Activated CD8-positive, alpha-beta memory T cell treated with anti-CD3 and anti-CD28 coated beads, Interleukin-2, amount 50 U/mL, for 48 hours (primary cell): ENCODE measurements at regions not wholly inside any gene's neighbourhood (a gene's known extent, or its start where the extent isn't known, plus 50 kb on each side); places are given as distances from the start of the nearest gene placed in this dataset.
A peak's percentile ranks its signal among the peaks of the same experiment; 100 is the strongest.

Source experiments
- DNase-seq: peaks from one replicate; pipeline ENCODE4 v3.0.0-alpha.2; 2020

DNA sequence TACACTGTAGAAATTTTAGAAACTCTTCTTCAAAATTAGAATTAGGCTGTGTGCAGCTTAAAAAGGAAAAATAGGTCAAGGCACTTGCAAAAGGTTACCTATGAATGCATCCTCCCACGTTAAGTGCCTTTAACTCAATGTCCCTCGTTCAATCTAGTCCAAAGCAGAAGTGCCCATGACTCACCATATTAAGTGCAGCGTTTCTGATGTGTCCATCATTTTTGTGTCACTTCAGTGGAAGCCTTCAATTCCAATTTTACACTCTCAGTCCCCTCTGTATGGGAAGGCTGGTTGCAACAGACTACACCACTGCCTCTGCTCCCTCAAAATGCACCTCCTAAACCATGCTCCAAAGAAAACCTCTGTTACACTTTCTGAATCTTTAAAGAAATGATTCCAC lies 53.4 kb downstream of the FOXB1 start:
- no peak for DNase-seq

DNA sequence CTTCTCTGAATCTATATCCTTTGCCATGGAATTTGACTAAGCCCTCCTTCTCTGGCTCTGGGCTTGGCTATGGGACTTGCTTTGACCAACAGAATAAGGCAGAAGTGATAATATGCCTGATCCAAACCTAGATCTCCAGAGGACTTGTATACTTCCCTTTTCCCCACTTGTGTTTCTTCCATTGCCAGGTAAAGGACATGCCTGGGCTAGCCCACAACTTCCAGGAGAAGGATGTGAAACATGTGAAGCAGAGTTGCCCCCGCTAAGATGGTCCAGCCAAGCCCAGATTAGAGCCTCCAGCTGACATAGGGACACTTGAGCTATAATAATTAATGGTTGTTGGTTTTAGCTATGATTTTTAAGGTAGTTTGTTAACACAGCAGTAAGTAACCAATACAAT lies 55.1 kb downstream of the FOXB1 start:
- DNase-seq, result no peak

DNA sequence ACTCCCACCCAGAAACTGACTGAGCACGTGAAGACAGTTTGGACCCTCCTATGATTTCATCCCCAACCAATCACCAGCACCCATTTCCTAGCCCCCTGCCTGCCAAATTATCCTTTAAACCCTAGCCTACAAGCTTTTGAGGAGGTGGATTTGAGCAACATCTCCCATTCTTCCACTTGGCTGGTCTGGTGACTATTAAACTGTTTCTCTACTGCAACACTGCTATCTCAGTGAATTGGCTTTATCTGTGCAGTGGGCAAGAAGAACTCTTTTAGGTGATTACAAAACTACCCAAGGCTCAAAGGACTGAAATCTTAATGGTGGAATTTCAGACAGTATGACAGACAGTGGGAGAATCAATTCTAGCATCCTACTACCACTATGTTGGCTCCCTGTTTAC lies 57.6 kb downstream of the FOXB1 start:
- no peak for DNase-seq

DNA sequence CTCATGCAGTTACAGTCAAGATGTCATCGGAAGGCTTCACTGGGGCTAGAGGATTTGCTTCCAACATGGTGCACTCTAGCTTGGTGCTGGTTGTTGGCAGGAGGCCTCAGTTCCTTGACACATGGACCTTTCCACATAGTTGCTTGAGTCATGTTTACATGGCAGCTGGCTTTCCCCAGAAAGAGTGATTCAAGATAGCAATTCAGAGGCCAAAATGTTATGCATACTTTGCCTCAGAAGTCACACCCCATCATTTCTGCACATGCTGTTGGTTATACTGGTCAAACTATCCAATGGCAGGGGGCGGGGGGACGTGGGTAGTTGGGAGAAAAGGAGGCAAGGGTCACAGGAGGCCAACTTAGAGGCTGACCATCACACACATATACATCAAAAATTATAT lies 58.7 kb downstream of the FOXB1 start:
- DNase-seq, result no peak

DNA sequence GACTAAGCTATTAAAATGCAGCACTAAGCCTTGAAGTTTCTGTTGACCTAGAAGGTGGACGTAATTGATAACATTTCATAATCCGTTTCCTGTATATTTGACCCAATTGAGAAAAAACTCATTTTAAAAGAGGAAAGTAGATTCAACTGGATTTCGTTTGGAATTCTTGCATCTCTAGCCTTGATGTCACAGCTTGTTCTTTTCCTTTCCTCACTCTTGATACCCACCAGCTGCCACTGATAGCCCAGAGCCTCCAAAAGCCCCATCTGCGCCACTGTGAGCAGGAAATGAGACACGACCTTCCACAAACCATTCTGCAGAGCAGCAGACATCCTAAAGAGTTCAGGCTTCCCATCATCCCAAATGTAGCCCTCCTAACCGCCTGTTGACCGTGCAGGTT lies 61.8 kb downstream of the FOXB1 start:
- no peak for DNase-seq

DNA sequence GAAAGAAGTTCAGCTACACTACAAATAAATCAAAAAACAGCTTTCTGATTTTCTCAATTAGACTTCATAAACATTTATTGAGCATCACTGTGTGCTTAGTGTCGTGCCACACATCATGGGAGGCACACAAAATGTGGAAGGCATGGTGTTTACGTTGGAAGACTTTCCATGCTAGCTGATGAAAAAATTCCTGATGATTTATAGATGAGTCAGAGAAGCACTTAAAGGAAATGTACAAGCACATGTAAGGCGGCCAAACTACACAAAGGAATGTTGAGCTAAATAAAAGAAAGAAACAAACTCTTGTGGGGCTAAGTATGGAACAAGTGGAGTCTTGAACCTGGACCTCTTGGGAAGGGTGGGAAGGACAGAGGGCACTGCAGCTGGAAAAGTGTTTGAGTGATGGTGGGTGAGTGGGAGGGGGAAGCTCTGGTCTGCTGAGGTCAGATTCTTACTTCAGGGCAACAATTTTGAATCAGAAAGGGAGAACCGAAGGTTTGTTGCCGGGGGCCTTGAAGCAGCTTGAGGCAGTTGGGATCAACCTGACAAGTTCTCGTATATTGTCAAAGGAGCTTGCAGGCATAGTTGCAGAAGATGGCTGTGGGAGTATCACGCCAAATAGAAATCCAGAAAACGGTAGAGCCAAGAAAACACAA lies 66.9 kb downstream of the FOXB1 start:
- DNase-seq, result no peak

DNA sequence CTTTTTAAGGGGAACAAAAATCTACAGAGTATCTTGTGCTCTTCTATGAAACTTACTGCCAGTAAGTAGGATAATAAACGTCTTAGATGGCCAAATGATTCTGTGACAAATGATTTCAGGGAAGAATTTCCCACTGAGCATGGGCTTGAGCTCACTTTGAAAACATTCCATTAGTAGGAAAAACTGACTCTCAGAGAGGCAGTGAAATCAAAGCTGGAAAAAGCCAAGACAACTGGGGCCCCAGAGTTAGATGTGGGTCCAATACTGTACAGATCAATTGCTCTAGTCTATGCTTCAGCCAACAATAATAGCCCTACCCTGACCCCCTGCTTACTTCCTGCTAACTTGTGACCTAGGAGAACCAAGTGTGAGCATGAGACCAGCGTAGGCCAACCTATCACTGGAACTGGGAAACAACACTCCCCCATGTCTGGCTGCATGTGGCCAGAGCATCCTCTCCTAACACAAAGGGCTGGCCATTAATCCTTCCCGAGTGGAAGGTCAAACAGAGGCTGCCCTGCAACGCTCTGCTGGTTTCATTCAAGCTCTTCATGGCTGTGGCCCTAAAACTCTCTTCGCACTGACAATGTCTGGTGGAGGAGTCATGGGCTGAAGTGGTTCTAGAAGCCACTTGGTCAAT lies 68.8 kb downstream of the FOXB1 start:
- DNase-seq, result no peak

DNA sequence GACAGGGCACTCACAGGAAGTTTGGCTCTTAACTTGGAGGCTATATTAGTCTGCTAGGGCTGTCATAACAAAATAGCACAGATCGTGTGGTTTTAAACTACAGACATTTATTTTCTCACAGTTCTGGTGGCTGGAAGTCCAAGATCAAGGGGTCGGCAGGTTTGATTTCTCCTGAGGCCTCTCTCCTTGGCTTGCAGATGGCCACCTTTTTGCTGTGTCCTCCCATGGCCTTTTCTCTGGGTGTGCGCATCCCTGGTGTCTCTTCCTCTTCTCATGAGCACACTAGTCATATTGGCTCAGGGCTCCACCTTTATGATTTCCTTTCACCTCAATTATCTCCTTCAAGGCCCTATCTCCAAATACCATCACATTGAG lies 69.3 kb downstream of the FOXB1 start:
- no peak for DNase-seq

DNA sequence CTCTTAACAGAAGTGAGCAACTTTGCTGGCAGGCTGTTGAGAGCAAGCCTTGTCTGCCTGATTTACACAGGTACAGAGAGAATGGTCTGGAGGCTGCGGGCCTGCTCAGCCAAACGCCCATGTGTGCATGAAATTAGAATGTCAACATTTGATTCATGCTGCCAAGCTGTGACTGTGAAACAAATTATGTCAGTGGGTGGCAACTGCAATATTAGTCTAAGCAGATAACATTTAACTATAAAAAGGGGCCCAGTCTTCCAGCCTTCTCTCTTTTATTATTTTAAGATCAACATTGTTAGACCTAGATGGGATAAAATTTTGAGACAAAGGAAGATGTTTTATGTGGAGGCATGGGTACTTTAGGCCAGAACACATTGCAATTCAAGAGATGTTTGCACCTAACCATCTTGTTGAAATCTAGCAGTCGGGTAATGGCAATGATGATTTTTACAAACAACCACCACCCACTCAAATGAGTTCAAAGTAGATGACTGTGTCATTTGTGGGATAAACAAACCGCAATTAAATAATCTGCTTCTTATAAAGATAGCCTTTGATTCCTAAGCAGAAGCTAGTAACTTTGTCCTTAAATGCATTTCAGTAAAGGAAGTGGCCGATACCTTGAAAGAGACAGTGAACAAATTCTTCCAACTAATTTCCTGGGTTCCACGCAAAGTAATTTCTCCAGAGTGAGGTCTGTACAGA lies 70.2 kb downstream of the FOXB1 start:
- no peak for DNase-seq

DNA sequence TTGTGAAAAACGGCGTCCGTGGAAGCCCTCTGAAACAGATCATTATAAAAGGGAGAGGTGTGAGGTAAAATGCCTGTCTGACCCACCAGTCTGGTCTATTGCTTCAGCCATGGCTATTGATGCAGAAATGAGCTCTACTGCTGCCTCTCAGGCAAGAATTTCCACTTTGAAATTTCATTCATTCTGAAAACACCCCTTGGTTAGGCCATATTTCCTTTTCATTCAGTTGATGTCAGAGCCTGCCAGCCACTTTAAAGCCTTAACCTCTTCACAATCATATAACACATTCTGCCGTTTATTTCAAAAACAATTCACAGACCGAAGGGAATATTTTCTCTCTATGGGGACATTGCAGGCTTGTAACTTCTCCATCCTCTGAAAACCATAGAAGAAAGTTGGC lies 71.9 kb downstream of the FOXB1 start:
- DNase-seq, result no peak

DNA sequence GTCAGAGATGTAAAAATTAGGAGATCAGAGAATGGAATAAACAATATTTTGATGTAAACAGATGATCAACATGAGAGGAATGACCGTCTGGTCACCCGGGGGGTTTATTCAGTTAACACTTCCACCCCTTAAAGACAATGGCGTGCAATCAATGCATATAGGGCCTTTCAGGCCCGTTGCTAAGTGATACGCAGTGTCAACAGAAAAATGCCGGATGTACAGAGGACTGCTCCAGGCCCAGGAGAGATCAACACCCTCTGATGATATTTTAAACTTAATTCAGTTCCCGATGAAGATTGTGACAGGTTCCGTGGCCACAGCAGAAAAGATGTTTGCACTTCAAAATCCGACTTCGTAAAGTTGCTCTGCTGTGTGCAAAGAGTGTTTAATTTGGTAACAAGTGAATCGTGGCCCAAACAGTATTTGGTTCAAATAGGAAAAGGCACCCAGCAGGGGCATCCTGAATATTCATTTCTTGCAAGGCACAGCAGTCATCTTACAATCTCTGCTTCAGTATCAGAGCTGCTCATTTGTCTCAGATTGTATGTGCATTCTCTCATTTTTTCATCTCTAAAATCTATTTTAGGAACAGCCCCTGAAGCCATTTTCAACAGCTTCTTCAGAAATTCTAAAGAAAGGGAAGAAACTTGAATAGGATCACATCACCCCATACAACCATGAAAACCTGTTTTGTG lies 72.6 kb downstream of the FOXB1 start:
- DNase-seq, result no peak

DNA sequence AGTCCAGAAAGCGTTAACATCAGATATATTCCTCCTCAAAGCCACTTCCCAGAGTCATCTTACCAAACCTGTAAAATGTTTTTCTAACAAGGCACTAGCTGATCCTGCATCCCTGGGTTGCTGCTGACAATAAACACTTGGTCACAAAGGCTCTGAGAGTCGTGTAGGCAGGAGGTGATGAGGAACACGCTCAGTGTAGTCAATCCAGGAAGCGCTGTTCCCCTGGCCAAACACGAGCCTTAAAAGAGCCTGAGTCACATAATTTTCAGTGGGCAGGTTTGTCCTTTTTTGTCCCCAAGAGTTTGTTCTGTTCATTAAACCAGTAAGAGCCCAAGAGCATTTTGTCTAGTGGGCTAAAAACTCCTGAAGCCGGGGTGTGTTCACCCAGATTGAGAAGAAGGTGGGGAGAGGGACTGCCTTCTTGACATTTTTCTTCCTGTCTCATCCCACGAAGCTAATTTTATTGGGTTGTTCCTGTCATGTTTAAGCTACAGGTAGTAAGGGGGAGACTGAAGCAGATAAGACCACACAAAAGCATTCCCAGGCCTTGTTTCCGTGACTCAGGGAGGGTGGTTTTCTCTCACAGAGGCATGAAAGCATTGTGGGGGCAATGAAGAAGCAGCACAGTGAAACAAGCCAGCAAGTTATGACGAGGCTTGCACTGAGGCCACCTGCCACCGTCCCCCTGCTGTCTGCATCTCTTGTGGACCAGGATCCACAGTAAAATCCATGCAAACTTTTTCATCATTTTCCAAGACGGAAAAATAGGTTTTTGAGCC lies 73.7 kb downstream of the FOXB1 start:
- peak; percentile 67 for DNase-seq

DNA sequence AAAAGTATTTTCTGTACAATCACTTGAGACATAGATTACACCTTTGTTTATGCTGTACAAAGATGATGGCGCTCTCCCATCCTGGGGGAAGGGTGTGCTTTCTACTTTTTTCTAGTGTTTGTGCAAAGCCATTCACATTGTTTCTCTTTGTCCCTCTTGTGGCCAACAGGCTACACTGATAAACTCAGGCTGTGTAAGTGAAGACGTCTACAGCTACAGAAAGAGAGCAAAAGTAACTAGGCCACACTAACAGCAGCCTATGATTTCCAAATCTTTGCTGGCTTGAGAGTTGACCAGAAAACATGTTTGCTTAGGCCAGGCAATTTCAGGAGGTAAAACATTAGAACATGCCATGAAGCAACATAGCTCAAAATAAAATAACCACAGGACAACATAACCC lies 75.1 kb downstream of the FOXB1 start:
- no peak for DNase-seq

DNA sequence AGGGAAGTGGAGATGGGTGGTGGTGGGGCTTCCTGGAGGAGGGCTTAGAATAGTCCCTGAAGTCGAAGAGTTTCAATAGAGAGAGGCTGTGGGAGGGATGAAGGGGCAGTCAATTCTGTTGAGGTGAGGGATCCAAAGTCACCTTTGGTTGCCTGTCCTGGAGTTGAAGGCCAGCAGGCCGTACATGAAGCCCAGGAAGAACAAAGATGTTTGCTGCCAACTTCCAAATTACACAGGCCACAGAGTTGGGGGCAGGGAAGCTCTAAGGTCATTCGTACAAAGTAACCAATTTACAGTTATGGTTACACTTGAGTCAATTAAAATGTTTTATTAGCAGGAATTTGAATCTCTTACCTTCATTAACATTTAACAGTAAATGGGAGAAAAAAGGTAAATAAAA lies 77.9 kb downstream of the FOXB1 start:
- DNase-seq, result no peak

DNA sequence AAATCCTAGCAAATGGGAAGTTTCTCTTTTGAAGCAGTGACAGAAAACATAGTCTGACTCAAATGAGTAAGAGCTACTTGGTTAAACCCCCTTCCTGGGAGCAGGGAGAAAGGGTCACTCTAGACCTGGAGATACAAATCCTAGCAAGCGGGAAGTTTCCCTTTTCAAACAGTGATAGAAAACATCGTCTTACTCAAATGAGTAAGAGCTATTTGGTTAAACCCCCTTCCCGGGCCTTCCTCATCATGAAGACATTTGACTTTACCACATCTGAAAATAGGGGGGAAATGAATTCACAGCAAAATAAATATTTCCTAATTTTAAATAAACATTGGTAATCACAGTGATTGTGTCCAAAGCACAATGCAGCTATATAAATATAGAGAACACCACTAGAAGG lies 79.2 kb downstream of the FOXB1 start:
- DNase-seq, result no peak

DNA sequence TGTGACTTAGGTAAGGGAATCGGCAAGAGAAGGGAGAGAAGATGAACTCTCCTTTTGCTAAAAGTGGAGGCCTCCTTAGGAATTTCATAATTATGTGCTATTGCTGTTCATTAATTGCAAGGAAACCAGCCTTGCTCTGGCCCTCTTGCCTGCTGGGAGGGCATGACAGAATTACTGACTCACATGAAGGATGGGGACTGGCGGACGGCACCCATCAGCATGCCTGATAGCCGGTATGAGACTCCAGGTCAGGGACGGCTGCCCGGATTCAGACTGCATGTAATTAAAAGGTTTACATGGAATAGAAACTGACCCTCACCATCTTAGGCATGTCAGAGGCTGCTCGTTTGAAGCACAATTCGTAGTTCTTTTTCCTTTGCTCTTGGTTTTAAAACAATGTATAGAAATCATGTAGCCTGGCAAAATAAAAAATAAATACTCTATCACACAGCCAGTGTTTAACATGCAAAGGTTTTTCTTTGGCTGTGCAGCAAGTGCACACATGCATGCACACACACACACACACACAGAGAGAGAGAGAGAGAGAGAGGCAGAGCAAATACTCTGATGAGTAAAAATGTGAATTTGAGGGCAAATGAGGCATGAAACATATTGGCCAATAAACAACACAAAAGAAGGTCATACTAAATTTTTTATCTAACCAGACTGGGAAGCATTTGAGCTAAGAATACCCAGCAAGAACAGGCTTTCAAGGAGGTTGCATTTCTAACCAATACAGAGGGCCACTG lies 82.7 kb downstream of the FOXB1 start:
- no peak for DNase-seq

DNA sequence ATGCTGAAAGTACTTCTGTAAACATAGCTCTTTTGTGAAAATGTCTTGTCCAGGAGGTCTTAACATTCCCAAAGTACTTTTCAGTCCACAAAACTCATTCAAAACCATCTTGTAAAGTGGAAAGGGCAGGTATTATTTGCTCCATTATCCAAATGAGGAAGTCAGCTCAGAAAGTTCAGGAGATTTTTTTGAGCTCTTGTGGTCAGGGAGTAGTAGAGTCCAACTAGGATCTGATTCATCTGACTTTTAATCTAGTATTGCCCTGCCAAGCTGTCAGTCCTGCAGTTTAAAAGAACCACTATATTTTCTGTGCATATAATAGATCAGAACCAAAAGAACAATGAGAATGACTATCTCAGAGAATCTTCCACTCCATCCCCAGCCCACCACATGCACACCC lies 83.5 kb downstream of the FOXB1 start:
- no peak for DNase-seq

DNA sequence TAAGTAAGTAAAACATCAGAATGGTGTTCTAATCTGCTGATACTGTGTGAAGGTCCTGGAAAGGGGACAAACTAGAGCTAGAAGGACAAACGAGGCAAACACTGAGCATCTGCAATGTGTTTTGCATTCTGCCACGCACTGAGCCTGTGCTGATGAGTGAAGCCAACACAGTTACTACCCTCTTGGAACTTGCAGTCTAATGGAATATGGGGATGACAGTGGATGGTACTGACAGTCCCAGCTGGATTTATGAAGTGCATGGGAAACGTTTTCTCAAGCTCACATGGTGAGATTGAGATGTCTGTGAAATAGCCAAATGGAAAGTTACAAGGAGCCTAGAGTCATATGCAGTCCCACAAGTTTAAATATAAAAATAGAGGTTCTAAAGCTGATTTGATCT lies 86.6 kb downstream of the FOXB1 start:
- DNase-seq, result no peak

DNA sequence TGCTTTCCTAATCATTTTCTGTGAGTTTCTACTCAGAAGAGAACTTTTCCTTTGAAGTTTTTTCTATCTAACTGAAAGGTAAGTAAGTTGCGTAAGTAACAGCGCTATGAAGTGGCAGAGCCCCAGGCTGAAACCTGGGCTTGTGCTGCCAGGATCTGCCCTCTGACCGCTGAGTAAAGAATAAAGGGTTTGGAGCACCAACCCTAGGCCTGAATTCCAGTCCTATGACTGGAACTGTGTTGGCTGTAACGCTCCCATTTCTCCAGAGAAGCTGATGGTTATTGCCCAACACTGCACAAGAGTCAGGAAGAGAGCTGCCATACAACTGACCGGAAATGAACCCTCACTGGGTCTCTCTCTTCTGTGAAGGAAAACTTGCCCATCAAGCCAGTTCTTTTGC lies 87.0 kb downstream of the FOXB1 start:
- DNase-seq, result no peak

DNA sequence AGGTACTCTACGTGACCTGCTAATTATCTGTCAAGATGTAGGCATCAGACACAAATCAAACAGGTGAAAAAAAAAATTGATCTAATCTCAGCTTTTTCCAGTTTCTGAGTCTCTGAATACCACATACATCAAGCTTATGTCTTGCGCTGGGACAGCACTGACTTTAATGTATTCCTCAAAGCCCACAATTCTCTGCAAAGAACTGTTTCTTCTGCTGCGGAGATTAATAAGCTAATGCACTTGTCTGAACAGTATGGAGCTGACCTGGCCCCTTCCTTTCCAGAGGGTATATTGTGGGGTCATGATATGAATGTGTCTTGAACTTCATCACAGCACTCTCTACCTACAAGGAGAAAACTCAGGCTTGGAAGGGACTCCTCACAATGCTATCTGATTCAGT lies 87.8 kb downstream of the FOXB1 start:
- DNase-seq, result no peak

DNA sequence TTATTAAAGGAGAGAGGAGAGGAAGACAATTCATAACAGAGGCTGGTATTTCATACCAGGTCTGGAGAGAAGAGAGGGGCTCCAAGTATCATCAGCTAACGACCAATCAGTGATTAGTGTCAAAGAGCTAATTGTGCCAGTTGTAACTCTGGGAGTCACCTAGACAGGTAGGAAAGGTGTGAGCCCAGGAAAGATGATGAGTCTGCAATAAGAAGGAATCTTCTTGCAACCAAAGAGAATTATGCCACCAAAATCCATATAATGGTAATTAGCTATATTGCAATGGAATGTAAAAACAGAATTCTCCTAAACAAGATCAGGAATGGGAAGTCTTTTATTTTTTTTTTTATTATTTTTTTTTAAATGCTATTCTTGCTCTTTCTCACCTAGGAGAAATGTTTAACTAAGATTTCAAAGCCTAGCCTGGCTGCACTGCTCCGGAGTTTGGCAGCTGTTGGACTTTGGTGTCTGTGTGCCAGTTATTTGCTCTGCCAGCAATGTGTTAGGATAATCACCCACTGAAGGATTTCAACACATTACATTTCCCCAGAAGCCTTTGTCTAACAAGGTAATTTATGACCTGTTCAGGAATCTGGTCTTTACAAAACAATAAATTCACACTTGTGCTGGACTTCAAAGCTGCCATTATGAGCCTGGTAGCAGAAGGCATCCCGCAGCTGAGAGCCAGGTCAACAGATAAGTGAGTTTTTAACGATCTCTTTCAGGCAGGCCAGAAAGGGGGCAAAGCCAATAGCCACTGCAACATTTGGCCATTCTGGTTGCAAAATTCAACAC lies 89.4 kb downstream of the FOXB1 start:
- DNase-seq, result no peak

DNA sequence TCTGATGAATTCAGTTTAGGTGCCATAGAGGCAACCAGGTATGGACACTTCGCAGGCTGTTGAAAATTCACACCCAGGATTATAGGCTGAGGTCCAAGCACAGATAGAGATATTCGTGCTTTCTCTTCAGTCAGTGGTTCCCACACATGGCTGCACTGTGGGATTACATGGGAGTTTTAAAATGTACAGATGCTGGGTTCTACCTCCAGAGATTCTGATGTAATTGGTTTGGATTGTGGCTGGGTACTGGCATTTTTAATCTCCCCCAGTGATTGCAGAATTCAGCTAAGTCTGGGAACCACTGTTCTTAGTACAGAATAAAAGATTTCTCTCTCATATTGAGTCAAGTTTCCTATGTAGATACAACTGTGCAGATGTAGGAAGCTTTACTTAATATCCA lies 91.6 kb downstream of the FOXB1 start:
- DNase-seq, result no peak
